IPS DF 19.7 (cell line): ENCODE measurements at regions not wholly inside any gene's neighbourhood (a gene's known extent, or its start where the extent isn't known, plus 50 kb on each side); places are given as distances from the start of the nearest gene placed in this dataset.

Experiments
- DNase-seq: peaks from one replicate; pipeline ENCODE4 v3.0.0-alpha.2; 2013; ENCODE audit warnings: low read depth, low spot score

DNA sequence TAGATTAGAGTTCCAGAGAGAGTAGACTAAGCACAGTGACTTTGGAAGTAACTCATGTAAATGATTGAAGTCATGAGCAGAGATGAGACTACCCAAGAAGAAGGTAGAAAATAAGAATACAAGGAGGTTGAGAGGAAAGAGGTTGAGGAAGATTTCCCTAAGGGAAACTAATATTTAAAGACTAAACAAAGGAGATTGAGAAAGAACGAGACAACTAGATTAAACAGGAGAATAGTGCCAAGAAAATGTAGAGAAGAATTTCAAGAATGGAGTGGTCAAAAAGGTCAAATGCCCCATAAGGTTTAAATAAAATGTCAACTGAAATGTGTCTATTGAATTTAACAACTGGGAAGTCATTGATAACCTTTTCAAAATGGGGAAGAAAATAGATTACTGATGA is 59.0 kb downstream of the RPS29 start:
- DNase-seq: no peak

DNA sequence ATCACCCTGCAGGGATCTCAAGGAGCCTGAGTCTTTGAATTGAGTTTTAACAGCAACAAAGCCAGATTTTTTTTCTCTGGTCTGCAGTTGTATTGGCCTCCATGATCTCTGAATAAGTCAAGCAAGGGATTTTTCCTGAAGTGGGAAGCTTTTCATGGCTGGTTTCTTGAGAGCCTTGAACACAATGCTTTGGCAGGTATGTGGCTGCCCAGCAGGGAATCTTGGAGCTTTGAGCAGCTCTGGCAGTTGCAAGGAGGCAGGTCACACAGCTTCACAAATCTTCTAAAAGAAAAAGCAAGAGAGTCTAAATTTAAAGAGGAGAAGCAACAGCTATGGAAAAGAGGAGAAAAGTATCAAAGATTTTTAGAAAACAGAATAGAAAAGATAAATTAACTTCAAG is 60.1 kb downstream of the RPS29 start:
- DNase-seq: no peak

DNA sequence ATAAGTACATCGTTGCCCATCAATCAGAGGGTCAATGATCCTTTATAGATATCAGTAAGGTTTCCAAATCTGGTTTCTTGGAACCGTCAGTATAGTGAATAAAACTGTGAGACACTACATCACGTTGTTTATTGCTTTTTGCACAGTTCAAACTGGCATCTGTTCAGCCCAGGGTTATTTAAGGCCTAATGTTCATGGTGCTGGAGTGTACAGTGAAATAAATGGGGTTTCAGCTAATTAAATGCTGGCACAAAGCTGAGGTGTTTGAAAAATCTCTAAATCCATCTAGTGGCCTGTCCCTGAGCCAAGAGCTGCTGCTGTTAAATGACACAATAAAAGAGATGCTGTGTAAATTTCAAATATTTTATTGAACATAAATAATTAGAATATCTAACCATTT is 69.9 kb downstream of the RPS29 start:
- DNase-seq: no peak

DNA sequence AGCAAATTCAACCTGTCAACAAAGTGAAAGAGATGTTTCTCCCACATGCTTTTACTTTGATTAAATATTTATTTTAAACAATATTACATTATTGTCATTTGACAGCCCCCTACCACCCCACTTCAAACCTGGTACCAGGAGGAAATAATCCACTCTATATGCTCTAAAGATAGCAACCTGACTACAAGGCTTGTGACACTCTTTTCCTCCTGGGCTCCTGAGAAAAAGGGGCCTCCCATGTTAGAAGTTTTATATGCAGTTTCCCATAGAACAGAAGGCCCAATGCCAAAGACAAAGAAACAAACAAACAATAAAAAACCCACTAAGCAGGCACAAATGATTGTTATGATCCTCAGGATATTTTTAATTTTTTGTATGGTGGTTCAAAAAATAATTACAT is 73.6 kb downstream of the RPS29 start:
- DNase-seq: no peak

DNA sequence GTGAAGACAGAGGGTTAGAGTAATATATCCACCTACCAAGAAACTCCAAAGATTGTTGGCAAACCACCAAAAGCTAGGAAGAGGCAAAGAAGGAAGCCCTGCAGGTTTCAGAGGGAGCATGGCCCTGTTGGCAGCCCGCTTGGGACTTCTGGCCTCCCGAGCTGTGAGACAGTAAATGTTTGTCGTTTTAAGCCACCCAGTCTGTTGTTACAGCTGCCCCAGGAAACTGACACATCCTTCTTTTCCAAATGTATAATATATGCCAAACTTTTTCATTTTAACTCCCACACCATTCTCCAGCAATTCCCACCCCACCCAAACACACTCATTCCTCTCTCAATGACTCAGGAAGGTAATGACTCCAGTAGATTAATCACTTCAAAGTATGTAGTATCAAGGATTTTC is 74.0 kb downstream of the RPS29 start:
- DNase-seq: no peak

DNA sequence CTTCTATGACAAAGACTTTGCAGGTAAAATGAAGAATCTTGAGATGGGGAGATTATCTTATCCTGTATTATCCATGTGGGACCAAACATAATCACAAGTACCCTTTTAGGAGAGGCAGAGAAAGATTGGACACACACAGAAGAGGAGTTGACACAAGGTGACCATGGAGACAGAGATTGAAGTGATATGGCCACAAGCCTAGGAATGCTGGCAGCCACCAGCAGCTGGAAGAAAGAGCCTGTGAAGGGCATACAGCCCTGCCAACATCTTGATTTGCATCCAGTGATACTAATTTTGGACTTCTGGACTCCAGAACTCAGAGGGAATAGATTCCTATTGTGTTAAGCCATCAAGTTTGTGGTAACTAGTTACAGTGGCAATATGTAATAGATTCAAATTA is 78.1 kb downstream of the RPS29 start:
- no peak for DNase-seq

DNA sequence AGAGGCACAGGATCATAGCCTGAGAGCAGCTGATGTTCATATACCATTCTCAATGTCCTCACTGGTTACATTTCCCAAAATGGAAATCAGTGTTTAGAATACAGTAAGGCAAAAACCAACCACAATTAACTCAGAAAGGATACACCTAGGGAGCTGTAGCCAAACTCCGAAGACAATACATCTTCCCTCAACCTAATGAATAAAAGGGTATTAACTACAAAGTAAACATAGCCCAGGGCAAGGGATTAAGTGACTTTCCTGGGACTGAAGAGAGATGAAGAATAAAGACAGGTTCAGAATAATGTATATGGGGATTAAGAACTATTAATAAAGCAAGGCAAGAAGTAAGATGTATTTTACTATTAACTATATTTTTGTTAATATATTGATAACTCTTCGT is 79.5 kb downstream of the RPS29 start:
- DNase-seq: no peak

DNA sequence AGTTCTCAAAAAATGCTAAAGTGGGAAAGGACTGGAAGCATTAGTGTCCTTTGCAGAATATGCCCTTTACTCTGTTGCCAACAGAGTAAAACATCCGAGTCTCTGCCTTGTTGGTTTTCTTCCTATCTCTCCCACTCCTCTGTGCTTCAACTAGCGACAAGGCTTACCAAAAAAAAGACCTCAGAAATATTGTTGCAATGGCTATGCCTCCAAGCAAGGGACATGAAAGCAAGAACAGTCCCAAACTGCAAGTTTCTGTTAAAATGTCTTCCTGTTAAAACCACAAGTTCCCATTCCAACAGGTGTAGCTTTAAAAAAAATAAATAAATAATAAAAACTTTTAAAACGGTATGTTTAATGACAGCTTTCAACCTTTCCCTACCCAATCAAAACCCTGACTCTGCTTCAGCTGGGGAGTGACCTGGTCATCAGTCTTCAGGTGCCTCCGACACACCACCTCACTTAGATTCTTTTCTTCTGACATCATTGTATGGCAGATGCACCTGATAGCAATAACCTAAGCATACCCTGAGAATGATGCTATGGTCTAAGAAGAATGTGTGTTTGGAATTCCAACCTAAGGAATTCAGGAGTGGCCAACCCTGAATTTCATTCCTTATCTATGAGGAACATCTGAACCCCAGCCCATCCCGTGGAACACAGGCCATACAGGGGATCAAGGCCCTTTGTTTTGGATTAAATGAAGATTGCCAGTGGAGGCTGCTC is 81.0 kb downstream of the RPS29 start:
- DNase-seq: no peak

DNA sequence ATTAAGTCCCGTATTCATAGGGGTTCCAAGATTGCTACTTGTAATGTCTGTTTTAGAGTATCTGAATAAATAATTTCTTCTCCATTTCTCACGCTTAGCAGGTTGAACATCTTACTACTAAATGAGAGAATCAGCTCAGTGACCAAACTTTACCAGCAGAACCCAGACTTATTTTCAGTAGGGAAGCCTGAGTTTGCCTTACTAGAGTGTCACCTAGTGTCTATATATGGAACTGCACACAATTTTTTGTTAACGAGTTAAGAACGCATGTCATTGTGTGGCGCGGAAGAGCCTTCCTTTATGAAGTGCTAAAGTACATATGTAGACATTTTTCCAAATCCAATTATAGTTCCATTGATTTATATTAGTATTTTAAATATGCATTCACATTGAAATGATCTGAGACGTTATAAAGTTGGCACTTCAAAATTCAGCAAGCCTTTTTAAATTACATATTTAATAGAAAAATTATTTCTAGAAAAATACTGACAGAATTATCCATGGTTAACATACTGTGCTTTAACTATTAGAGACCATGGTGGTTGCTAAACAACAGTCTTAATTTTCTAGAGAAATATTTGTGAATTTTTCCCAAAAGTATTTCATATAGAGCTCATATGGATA is 88.3 kb downstream of the RPS29 start:
- no peak for DNase-seq

DNA sequence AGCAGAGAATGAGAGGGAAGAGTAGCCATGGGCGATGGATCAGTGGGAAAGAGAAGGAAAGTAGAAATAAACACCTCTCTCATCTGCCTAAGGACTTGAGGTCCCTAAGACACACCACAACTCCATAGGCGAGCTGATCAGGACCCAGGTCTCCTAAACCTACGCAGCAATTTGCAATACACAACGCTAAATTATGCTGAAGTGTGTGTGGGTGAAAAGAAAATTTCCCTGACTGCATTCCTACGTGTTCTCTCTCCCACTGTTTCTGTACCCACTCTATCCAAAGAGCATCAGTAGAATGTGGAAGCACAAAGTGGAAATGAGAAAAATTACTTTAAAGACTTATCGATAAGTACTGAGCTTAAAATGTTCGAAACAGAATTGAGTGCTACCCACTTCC is 88.9 kb downstream of the RPS29 start:
- no peak for DNase-seq

DNA sequence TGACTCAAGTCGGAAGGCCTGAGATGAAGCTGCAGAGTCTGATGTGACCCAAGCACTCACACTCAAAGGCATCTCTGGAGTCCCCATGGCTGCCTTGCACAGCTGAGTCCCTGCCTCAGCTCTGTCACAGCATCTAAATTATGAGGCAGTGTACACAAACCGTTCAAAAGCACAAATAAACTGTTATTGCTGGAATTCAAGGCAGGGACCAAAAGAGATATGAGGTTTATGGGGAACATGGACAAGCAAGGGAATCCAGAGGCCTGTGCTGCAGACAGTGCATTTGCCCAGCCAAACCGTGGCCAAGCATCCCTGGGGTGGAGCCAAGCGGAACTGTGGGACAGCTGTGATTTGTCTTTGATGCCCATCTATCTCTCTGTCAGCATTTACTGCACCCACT is 91.3 kb downstream of the RPS29 start:
- no peak for DNase-seq

DNA sequence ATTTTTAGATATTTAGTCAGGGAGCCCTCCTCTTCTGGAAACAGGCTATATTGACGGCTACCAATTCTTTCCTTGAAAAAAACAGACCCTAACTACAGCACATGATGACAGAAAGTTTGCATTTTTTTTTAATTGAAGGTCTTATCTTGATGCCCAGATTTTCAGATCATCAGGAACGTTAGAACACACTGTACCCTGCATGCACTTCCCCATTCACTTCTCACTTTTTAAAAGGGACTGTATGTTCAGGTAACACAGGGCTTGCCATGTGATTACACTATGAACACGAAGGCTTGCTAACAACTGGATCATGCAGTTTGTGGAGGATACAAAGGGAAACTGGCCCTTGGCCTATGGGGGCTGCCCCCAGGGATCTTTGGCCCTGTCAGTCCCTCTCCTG is 92.6 kb downstream of the RPS29 start:
- no peak for DNase-seq

DNA sequence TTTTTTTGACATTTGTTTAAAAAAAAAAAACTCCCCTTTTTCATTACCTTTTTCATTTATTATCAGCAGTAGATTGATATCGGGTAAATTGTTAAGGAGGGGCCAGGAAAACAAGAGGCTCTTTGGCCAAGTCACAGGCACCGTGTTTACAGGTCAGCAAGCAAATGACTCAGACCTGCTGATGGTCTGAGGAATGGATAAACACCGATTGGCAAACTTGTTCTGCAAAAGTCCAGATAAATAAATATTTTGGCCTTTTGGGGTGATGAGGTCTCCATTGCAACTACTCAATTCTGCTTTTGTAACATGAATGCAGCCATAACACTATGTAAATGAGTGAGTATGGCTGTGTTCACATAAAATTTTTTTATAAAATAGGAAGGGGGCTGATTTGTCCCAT is 94.0 kb downstream of the RPS29 start:
- DNase-seq: no peak

DNA sequence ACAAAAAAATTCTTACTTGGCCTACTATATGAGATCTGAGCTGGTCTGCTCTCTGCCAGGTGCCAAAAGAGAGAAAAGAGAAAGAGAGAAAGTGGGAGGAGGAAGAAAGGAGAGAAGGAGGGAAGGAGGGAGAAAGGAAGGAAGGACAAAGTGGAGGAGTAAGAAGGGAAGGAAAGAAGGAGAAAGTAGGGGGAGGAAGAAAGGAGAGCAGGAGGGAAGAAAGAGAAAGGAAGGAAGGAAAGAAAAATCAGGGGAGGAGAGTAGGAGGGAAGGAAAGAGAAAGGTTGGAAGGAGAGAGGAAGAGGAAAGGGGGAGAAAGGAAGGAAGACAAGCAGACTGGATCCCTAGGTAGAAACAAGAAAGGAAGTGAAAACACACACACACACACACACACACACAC is 96.8 kb downstream of the RPS29 start:
- DNase-seq: no peak

DNA sequence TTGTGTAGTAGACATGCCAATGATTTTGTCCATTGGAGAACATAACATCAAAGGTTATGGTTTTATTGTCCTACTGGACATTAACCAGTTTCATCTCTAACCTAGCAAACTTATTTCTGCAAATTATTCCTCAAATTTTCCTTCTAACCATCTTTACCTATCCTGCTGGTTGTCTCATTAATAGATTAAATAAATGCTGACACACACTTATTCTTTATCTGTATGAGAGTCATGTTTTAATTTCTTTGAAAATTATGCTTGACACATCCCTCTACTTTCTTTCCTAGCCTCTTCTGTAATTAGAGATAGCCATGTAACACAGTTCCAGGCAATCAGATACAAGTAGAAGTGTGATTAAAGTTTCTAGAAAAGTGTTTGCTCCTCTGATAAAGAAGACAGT is 98.9 kb downstream of the RPS29 start:
- no peak for DNase-seq

DNA sequence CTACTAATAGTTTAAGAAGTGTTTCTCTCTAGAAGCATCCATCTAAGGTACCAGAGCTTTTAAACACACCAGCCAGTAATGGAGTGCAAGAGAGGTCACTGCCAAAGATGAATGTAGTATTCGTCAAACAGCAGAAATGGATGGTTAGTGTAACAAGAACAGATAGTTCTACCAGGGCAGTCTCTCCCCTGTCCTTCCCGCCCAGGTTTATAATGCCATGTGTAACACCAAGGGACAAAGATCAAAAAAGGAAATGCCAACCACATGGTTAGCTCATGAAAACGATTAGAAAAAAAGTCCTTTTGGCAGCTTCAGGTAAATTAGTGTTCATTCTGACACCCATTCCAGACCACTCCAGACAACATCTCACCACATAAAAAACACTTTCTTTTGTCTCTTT is 100.9 kb downstream of the RPS29 start:
- DNase-seq: no peak

DNA sequence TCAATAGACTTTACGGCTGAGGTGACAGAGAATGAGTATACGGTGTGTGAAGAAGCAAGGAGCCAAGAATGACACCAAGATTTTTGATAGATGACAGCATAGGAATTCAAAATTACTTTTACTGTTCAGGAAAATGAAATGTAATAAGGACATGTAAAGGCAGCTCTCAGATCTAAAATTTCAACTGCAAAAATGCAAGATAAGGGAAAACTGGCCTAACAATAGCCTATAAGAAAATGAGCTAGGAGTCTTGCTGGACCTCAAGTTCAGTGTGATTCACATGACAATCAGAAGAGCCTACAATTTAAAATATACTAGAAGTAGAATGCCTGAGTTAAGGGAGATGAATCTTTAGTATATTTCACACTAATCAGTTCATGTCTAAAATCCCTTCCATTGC is 102.0 kb downstream of the RPS29 start:
- DNase-seq: no peak

DNA sequence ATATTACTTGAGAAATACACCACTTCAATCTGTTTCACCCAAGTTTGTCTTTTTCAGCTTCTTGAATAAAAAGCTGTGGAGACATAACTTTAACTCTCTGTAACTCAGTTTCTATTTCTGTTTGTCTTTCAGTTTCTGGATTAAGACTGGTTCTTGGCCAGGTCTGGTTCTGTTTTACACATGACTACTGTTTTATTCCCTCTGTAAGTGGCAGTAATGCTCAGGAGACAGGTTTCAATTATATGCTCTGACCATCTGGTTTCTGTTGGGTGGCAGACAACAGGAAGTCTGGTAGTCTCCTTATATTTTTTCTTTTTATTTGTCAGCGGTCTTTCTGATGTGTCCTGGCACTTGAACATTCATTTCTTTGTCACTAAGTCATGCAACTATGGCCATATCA is 102.9 kb downstream of the RPS29 start:
- no peak for DNase-seq

DNA sequence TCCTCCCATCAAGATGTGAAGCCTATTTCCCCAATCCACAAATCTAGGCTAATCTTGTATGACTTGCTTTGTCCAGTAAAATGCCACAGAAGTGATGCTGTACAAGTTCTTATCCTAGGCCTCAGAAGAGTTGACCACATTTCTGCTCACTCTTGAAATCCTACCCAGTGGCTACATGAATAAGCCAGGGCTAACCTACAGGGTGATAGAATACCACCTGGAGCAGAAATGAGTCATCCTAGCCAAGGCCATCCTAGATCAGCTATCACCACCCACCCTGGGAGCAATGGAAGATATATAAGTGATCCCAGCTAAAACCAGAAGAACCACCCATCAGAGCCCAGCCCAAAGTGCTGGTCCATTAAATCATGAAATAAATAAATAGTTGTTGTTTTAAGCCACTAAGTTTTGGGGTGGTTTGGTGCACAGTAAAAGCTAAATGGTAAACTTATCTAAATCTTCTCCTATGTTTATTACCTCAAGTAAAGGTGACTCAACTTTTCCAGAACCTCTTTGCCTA is 105.1 kb downstream of the RPS29 start:
- DNase-seq: no peak

DNA sequence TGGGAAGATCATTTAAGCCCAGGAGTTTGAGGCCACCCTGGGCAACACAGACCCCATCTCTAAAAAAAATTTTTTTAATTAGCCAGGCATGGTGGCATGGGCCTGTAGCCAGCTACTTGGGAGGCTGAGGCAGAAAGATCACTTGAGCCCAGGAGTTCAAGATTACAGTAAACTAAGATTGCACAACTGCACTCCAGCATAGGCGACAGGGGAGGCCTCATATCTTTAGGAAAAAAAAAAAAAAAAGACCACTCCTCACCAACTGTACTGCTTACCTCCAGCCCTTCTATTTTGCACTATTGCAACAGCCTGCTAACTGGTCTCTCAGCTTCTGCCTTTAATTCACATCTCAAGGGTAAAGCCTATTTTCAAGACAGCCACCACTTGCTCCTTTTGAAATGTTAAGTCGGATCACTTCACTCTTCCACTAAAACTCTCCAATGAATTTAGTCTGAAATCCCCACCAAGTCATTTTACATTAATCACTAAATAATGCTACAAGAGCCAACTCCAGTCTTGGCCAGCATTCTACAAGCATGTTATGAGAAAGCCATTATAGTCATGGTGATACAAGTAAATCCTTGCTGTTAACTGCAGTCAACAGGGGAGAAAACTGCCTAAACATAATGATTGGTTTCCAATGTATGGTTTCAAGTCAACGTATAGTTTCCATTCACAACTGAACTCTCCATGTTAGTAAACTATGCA is 106.0 kb downstream of the RPS29 start:
- DNase-seq: no peak

DNA sequence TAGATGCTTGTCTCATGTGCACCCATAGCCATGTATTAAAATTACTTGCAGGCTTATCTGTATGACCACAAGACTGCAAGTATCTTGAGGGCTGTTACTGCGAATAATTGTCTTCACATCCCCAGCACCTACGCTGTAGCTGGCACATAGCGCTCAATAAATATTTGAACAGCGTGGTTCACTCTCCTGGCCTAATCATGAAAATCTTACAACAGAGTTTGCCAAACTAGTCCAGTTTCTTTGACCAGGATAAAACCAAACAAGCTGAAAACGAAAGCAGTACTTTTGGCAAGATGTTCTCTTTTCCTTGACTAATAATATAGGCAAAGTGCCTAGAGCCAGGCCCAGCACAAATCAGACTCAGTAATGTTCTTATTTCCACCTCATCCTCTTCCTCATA is 106.7 kb downstream of the RPS29 start:
- no peak for DNase-seq

DNA sequence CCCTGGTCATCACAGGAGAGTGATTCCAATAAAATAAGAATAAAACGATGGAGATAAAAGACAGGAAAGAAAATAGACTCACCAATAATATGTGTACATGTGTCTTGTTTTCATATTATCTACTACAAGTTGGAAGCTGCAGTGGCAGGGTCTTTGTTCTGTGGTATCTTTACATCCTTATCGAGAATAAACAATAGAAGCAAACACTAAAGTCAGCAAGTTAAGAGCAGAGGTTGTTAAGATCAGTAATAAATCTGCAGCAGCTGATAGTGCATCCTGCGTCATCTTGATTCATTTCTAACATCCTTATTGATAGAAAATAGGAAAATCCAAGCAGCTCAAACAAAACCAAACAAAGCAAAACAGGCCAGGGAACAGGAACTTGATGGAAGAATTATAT is 107.4 kb downstream of the RPS29 start:
- no peak for DNase-seq

DNA sequence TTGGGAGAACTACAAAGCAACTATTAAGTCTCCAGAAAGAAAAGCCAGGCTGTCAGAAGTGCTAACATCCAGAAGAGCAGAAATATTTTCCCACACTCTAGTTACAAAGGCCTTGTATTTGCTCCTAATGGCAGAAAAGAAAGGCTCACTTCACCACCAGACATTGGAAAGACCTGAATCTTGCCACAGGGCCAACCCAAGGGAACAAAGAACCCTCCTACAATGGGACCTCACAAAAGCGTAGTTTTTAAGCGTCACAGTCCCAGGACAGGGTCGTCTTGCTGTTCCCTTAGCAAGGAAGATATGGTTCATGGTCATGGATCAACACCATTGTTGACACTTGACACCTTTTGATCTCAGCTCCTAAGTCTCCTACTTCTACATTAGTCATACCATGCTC is 119.1 kb downstream of the RPS29 start:
- no peak for DNase-seq
